K562 (cell line): ENCODE measurements at regions not wholly inside any gene's neighbourhood (a gene's known extent, or its start where the extent isn't known, plus 50 kb on each side); places are given as distances from the start of the nearest gene placed in this dataset.

Experiments used
- ATAC-seq: fragments of 200-7000 bp; cut with Tn5 transposase; 3 replicates; pipeline ENCODE4 v1.9.1; 2020; ENCODE audit warnings: moderate library complexity
- BruUV-seq: library from RNA; stranded (reverse); fragments of 400-500 nt; replicated peaks from 2 replicates; lab custom pipeline; 2021; lab: Mats Ljungman, UMichigan
- CTCF ChIA-PET: fragments of 300-600 bp; formaldehyde crosslinking; extraction: SDS; loops from one replicate; lab custom pipeline; 2021; ENCODE audit warnings: low intra/inter-chr PET ratio; lab: Yijun Ruan, JAX
- POLR2A ChIA-PET: fragments of 300-600, 350-650 bp; sonication (Branson Sonifier 250); formaldehyde crosslinking; extraction: SDS; loops from one replicate; lab custom pipeline; 2021; ENCODE audit warnings: antibody characterized with exemption, inconsistent platforms; lab: Yijun Ruan, JAX
- DNase-seq, 4 experiments: peaks; one replicate each; pipeline versions ENCODE4 v3.0.0 to v3.0.0-alpha.2; 2011 to 2018; ENCODE audit warnings: low spot score in 3 of 4, mixed read lengths in 3 of 4; ENCODE audit errors: extremely low read depth in 1 of 4
- FAIRE-seq: peaks from 2 replicates; lab custom pipeline; 2011; peaks lifted over from hg19 to GRCh38; lab: Jason Lieb, UNC
- H2AFZ ChIP-seq: 2 replicates; pipeline ENCODE4 v1.6.0; 2011; ENCODE audit warnings: low read depth, low read length, control low read depth, inconsistent platforms
- H3K27ac ChIP-seq: fragments of 200-600 bp; 3 replicates; pipeline ENCODE4 v1.8.0; 2011; ENCODE audit warnings: low read depth, mild to moderate bottlenecking, control low read depth, inconsistent platforms, low read length, moderate library complexity, mixed read lengths; ENCODE audit errors: extremely low read depth
- H3K27me3 ChIP-seq, 2 experiments: fragments of 300-600 bp in 1 of 2; 2 replicates in 1 of 2; 3 replicates in 1 of 2; pipeline versions ENCODE4 v1.6.0 to v1.8.0; 2011; ENCODE audit warnings: inconsistent platforms in 2 of 2, low read length in 2 of 2, mild to moderate bottlenecking in 1 of 2, mixed read lengths in 1 of 2, moderate library complexity in 1 of 2; ENCODE audit not compliant: control insufficient read depth in 2 of 2, insufficient read depth in 2 of 2
- H3K36me3 ChIP-seq: fragments of 300-600 bp; 3 replicates; pipeline ENCODE4 v1.8.0; 2011; ENCODE audit warnings: mild to moderate bottlenecking, low read length, inconsistent platforms; ENCODE audit not compliant: control insufficient read depth, insufficient read depth
- H3K4me1 ChIP-seq, 2 experiments: fragments of 200-600 bp in 1 of 2; replicated peaks in 1 of 2; 2 replicates in 1 of 2; 3 replicates in 1 of 2; pipeline versions ENCODE4 v1.5.1 to v1.8.0; 2011; ENCODE audit warnings: inconsistent platforms in 2 of 2, low read length in 2 of 2, mild to moderate bottlenecking in 1 of 2, mixed read lengths in 1 of 2, moderate library complexity in 1 of 2; ENCODE audit not compliant: control insufficient read depth in 2 of 2, insufficient read depth in 2 of 2
- H3K4me2 ChIP-seq: 2 replicates; pipeline ENCODE4 v1.6.1; 2011; ENCODE audit warnings: low read length, control low read depth, inconsistent platforms, mixed read lengths; ENCODE audit not compliant: insufficient read depth
- H3K4me3 ChIP-seq: fragments of 200-600 bp; sonication (generic), shearing (Covaris generic); 2 replicates; pipeline ENCODE4 v1.5.1; 2016; ENCODE audit warnings: control low read depth, inconsistent platforms
- H3K79me2 ChIP-seq: fragments of 200-600 bp; 3 replicates; pipeline ENCODE4 v1.8.0; 2011; ENCODE audit warnings: low read length, inconsistent platforms; ENCODE audit not compliant: control insufficient read depth, insufficient read depth
- H3K9ac ChIP-seq, 2 experiments: 2 replicates each; pipeline versions ENCODE4 v1.6.0 to v1.6.1; 2011; ENCODE audit warnings: low read depth in 2 of 2, low read length in 2 of 2, control low read depth in 1 of 2, inconsistent platforms in 1 of 2, mild to moderate bottlenecking in 1 of 2, mixed read lengths in 1 of 2; ENCODE audit not compliant: insufficient read depth in 1 of 2
- H3K9me1 ChIP-seq: one replicate; pipeline ENCODE4 v1.6.0; 2011; ENCODE audit warnings: inconsistent platforms, mild to moderate bottlenecking, low read length, moderate library complexity; ENCODE audit not compliant: control insufficient read depth, insufficient read depth
- H3K9me3 ChIP-seq: replicated peaks from 2 replicates; pipeline ENCODE4 v1.5.1; 2011; ENCODE audit warnings: low read depth, low read length, inconsistent platforms; ENCODE audit not compliant: control insufficient read depth, insufficient read depth
- H4K20me1 ChIP-seq: replicated peaks from 2 replicates; pipeline ENCODE4 v1.6.1; 2011; ENCODE audit warnings: low read length, inconsistent platforms, mixed read lengths; ENCODE audit not compliant: control insufficient read depth, insufficient read depth
- CC2D1A ChIP-seq: fragments of 450-650 bp; IDR thresholded peaks from 2 replicates; pipeline ENCODE4 v1.6.1; 2017; ENCODE audit warnings: mild to moderate bottlenecking
- DNMT1 ChIP-seq: fragments of 450-650 bp; IDR thresholded peaks from 2 replicates; pipeline ENCODE4 v1.6.1; 2016; ENCODE audit warnings: antibody characterized with exemption, mild to moderate bottlenecking
- HNRNPL ChIP-seq: fragments of 200-400 bp; formaldehyde crosslinking; IDR thresholded peaks from 2 replicates; pipeline ENCODE4 v1.6.1; 2017; ENCODE audit warnings: low read depth, mild to moderate bottlenecking, low read length
- NFATC3 ChIP-seq: fragments of 450-650 bp; IDR thresholded peaks from 2 replicates; pipeline ENCODE4 v1.6.1; 2017; ENCODE audit warnings: mild to moderate bottlenecking
- NR2C1 ChIP-seq, 2 experiments: fragments of 450-650 bp; IDR thresholded peaks; 2 replicates each; pipeline ENCODE4 v1.6.1; 2017; ENCODE audit warnings: mild to moderate bottlenecking in 2 of 2, antibody characterized with exemption in 1 of 2, inconsistent platforms in 1 of 2, missing compliant biosample characterization in 1 of 2, missing genetic modification characterization in 1 of 2
- PHB2 ChIP-seq: fragments of 450-650 bp; IDR thresholded peaks from 2 replicates; pipeline ENCODE4 v1.6.1; 2017; ENCODE audit warnings: low read depth
- ZNF140 ChIP-seq: fragments of 250-450 bp; sonication (Bioruptor Pico); IDR thresholded peaks from 2 replicates; pipeline ENCODE4 v1.8.0; 2021; ENCODE audit warnings: moderate library complexity, mild to moderate bottlenecking, inconsistent platforms
- WGBS: fragments of 100-300 bp; shearing (Covaris generic); methylation state at CpG from one replicate; pipeline ENCODE4 v1.1.6; 2016; ENCODE audit warnings: low coverage, mixed read lengths; ENCODE audit not compliant: insufficient coverage; ENCODE audit errors: missing lambda C conversion rate; 5-methylcytosine and 5-hydroxymethylcytosine counted together
- in situ Hi-C: fragments of 300-500 bp; cut with MboI; formaldehyde crosslinking; loops from 4 replicates; pipeline ENCODE4 v1.15.0; 2018; ENCODE audit warnings: inconsistent platforms, mixed read lengths
- intact Hi-C: fragments of 100-400 bp; cut with micrococcal nuclease; formaldehyde crosslinking; loops from 2 replicates; pipeline ENCODE4 v1.14.2; 2022
- TF ChIP-seq, protein P1 (sequence below): fragments of 250-450 bp; sonication (Bioruptor Pico); IDR thresholded peaks from 2 replicates; pipeline ENCODE4 v1.5.1; 2021; ENCODE audit warnings: mild to moderate bottlenecking
- TF ChIP-seq, protein P2 (sequence below): fragments of 450-650 bp; IDR thresholded peaks from 2 replicates; pipeline ENCODE4 v1.6.1; 2016; ENCODE audit warnings: low read depth

DNA sequence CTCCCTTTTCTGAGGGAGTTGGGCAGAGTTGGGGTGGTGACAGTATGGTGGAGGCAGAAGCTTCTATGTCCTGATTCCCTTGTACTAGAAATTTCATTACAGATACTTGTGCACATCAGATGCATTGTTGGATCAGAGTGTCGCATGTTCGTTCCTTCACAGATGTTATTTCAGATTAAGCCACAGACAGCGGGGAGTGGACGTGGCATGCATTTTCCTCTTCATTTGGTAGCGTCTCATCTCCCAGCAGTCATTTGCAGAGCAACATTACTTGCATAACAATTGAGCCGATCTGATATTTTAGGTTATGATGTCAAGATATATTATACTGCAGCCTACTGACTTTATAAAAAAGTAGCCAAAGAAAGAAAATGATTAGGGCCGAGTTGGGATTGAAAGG, 261.6 kb upstream of the SASH1 start:
- no peaks in the 10 kb centered on the region for H3K36me3 ChIP-seq
- ATAC-seq = no peak
- no peak for FAIRE-seq
- no peaks in the 10 kb centered on the region for H3K27me3 ChIP-seq
- no peaks in the 10 kb centered on the region for H3K9me1 ChIP-seq
- intact Hi-C loops = no loop called here
- H3K9ac ChIP-seq = no peak overlapping the region
- no peak for DNase-seq
- H3K27ac ChIP-seq = no peak overlapping the region
- H4K20me1 ChIP-seq = no peaks in the 10 kb centered on the region
- no peak overlapping the region for H2AFZ ChIP-seq
- no peaks in the 10 kb centered on the region for H3K79me2 ChIP-seq
- WGBS = 6% methylated on average over 7 of the region's 7 CpGs
- no peaks in the 10 kb centered on the region for H3K9me3 ChIP-seq
- no peak overlapping the region for H3K4me3 ChIP-seq
- H3K4me1 ChIP-seq = no peaks in the 10 kb centered on the region
- in situ Hi-C loops = no loop called here
- ChIA-PET CTCF (no interaction called here), POLR2A (no interaction called here)
- no TSS peak for BruUV-seq
- no peak overlapping the region for H3K4me2 ChIP-seq
- TF ChIP-seq ZNF140 (CRISPR knock-in tag) (no peak), PHB2 (no peak), NFATC3 (no peak), NR2C1 (IDR thresholded peaks at IDR 0.05) (no peak), NR2C1 (tag; IDR thresholded peaks at IDR 0.05) (no peak), CC2D1A (no peak), HNRNPL (no peak), DNMT1 (no peak)
- TF ChIP-seq, protein P1, sequence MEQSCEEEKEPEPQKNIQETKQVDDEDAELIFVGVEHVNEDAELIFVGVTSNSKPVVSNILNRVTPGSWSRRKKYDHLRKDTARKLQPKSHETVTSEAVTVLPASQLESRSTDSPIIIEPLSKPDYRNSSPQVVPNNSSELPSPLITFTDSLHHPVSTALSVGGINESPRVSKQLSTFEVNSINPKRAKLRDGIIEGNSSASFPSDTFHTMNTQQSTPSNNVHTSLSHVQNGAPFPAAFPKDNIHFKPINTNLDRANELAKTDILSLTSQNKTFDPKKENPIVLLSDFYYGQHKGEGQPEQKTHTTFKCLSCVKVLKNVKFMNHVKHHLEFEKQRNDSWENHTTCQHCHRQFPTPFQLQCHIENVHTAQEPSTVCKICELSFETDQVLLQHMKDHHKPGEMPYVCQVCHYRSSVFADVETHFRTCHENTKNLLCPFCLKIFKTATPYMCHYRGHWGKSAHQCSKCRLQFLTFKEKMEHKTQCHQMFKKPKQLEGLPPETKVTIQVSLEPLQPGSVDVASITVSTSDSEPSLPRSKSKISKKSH (CRISPR knock-in tag) = no peak
- TF ChIP-seq, protein P2, sequence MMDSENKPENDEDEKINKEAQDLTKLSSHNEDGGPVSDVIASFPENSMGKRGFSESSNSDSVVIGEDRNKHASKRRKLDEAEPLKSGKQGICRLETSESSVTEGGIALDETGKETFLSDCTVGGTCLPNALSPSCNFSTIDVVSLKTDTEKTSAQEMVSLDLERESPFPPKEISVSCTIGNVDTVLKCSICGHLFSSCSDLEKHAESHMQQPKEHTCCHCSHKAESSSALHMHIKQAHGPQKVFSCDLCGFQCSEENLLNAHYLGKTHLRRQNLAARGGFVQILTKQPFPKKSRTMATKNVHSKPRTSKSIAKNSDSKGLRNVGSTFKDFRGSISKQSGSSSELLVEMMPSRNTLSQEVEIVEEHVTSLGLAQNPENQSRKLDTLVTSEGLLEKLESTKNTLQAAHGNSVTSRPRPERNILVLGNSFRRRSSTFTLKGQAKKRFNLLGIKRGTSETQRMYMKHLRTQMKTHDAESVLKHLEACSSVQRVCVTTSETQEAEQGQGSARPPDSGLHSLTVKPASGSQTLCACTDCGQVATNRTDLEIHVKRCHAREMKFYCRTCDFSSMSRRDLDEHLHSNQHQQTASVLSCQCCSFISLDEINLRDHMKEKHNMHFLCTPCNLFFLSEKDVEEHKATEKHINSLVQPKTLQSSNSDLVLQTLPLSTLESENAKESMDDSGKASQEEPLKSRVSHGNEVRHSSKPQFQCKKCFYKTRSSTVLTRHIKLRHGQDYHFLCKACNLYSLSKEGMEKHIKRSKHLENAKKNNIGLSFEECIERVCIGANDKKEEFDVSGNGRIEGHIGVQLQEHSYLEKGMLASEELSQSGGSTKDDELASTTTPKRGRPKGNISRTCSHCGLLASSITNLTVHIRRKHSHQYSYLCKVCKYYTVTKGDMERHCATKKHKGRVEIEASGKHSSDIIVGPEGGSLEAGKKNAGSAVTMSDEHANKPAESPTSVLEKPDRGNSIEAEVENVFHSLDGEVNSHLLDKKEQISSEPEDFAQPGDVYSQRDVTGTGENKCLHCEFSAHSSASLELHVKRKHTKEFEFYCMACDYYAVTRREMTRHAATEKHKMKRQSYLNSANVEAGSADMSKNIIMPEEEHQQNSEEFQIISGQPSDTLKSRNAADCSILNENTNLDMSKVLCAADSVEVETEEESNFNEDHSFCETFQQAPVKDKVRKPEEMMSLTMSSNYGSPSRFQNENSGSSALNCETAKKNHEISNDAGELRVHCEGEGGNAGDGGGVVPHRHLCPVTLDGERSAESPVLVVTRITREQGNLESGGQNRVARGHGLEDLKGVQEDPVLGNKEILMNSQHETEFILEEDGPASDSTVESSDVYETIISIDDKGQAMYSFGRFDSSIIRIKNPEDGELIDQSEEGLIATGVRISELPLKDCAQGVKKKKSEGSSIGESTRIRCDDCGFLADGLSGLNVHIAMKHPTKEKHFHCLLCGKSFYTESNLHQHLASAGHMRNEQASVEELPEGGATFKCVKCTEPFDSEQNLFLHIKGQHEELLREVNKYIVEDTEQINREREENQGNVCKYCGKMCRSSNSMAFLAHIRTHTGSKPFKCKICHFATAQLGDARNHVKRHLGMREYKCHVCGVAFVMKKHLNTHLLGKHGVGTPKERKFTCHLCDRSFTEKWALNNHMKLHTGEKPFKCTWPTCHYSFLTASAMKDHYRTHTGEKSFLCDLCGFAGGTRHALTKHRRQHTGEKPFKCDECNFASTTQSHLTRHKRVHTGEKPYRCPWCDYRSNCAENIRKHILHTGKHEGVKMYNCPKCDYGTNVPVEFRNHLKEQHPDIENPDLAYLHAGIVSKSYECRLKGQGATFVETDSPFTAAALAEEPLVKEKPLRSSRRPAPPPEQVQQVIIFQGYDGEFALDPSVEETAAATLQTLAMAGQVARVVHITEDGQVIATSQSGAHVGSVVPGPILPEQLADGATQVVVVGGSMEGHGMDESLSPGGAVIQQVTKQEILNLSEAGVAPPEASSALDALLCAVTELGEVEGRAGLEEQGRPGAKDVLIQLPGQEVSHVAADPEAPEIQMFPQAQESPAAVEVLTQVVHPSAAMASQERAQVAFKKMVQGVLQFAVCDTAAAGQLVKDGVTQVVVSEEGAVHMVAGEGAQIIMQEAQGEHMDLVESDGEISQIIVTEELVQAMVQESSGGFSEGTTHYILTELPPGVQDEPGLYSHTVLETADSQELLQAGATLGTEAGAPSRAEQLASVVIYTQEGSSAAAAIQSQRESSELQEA = no peak
